K562 (cell line): ENCODE measurements at regions not wholly inside any gene's neighbourhood (a gene's known extent, or its start where the extent isn't known, plus 50 kb on each side); places are given as distances from the start of the nearest gene placed in this dataset.

Experiments used
- ATAC-seq: fragments of 200-7000 bp; cut with Tn5 transposase; 3 replicates; pipeline ENCODE4 v1.9.1; 2020; ENCODE audit warnings: moderate library complexity
- BruUV-seq: library from RNA; stranded (reverse); fragments of 400-500 nt; replicated peaks from 2 replicates; lab custom pipeline; 2021; lab: Mats Ljungman, UMichigan
- CTCF ChIA-PET: fragments of 300-600 bp; formaldehyde crosslinking; extraction: SDS; loops from one replicate; lab custom pipeline; 2021; ENCODE audit warnings: low intra/inter-chr PET ratio; lab: Yijun Ruan, JAX
- POLR2A ChIA-PET: fragments of 300-600, 350-650 bp; sonication (Branson Sonifier 250); formaldehyde crosslinking; extraction: SDS; loops from one replicate; lab custom pipeline; 2021; ENCODE audit warnings: antibody characterized with exemption, inconsistent platforms; lab: Yijun Ruan, JAX
- DNase-seq, 4 experiments: peaks; one replicate each; pipeline versions ENCODE4 v3.0.0 to v3.0.0-alpha.2; 2011 to 2018; ENCODE audit warnings: low spot score in 3 of 4, mixed read lengths in 3 of 4; ENCODE audit errors: extremely low read depth in 1 of 4
- FAIRE-seq: peaks from 2 replicates; lab custom pipeline; 2011; peaks lifted over from hg19 to GRCh38; lab: Jason Lieb, UNC
- H2AFZ ChIP-seq: 2 replicates; pipeline ENCODE4 v1.6.0; 2011; ENCODE audit warnings: low read depth, low read length, control low read depth, inconsistent platforms
- H3K27ac ChIP-seq: fragments of 200-600 bp; 3 replicates; pipeline ENCODE4 v1.8.0; 2011; ENCODE audit warnings: low read depth, mild to moderate bottlenecking, control low read depth, inconsistent platforms, low read length, moderate library complexity, mixed read lengths; ENCODE audit errors: extremely low read depth
- H3K27me3 ChIP-seq, 2 experiments: fragments of 300-600 bp in 1 of 2; 2 replicates in 1 of 2; 3 replicates in 1 of 2; pipeline versions ENCODE4 v1.6.0 to v1.8.0; 2011; ENCODE audit warnings: inconsistent platforms in 2 of 2, low read length in 2 of 2, mild to moderate bottlenecking in 1 of 2, mixed read lengths in 1 of 2, moderate library complexity in 1 of 2; ENCODE audit not compliant: control insufficient read depth in 2 of 2, insufficient read depth in 2 of 2
- H3K36me3 ChIP-seq: fragments of 300-600 bp; 3 replicates; pipeline ENCODE4 v1.8.0; 2011; ENCODE audit warnings: mild to moderate bottlenecking, low read length, inconsistent platforms; ENCODE audit not compliant: control insufficient read depth, insufficient read depth
- H3K4me1 ChIP-seq, 2 experiments: fragments of 200-600 bp in 1 of 2; replicated peaks in 1 of 2; 2 replicates in 1 of 2; 3 replicates in 1 of 2; pipeline versions ENCODE4 v1.5.1 to v1.8.0; 2011; ENCODE audit warnings: inconsistent platforms in 2 of 2, low read length in 2 of 2, mild to moderate bottlenecking in 1 of 2, mixed read lengths in 1 of 2, moderate library complexity in 1 of 2; ENCODE audit not compliant: control insufficient read depth in 2 of 2, insufficient read depth in 2 of 2
- H3K4me2 ChIP-seq: 2 replicates; pipeline ENCODE4 v1.6.1; 2011; ENCODE audit warnings: low read length, control low read depth, inconsistent platforms, mixed read lengths; ENCODE audit not compliant: insufficient read depth
- H3K4me3 ChIP-seq: fragments of 200-600 bp; sonication (generic), shearing (Covaris generic); 2 replicates; pipeline ENCODE4 v1.5.1; 2016; ENCODE audit warnings: control low read depth, inconsistent platforms
- H3K79me2 ChIP-seq: fragments of 200-600 bp; 3 replicates; pipeline ENCODE4 v1.8.0; 2011; ENCODE audit warnings: low read length, inconsistent platforms; ENCODE audit not compliant: control insufficient read depth, insufficient read depth
- H3K9ac ChIP-seq, 2 experiments: 2 replicates each; pipeline versions ENCODE4 v1.6.0 to v1.6.1; 2011; ENCODE audit warnings: low read depth in 2 of 2, low read length in 2 of 2, control low read depth in 1 of 2, inconsistent platforms in 1 of 2, mild to moderate bottlenecking in 1 of 2, mixed read lengths in 1 of 2; ENCODE audit not compliant: insufficient read depth in 1 of 2
- H3K9me1 ChIP-seq: one replicate; pipeline ENCODE4 v1.6.0; 2011; ENCODE audit warnings: inconsistent platforms, mild to moderate bottlenecking, low read length, moderate library complexity; ENCODE audit not compliant: control insufficient read depth, insufficient read depth
- H3K9me3 ChIP-seq: replicated peaks from 2 replicates; pipeline ENCODE4 v1.5.1; 2011; ENCODE audit warnings: low read depth, low read length, inconsistent platforms; ENCODE audit not compliant: control insufficient read depth, insufficient read depth
- H4K20me1 ChIP-seq: replicated peaks from 2 replicates; pipeline ENCODE4 v1.6.1; 2011; ENCODE audit warnings: low read length, inconsistent platforms, mixed read lengths; ENCODE audit not compliant: control insufficient read depth, insufficient read depth
- BRF2 ChIP-seq: IDR thresholded peaks from 3 replicates; pipeline ENCODE4 v1.6.1; 2011; ENCODE audit warnings: borderline replicate concordance, mild to moderate bottlenecking; ENCODE audit not compliant: insufficient read length, insufficient read depth
- EGR1 ChIP-seq: fragments of 450-650 bp; conservative IDR thresholded peaks from 2 replicates; pipeline ENCODE4 v1.6.1; 2017; ENCODE audit warnings: mild to moderate bottlenecking
- MLX ChIP-seq, 2 experiments: fragments of 450-650 bp in 1 of 2; sonication (generic) in 1 of 2; formaldehyde crosslinking; conservative IDR thresholded peaks; 2 replicates each; pipeline versions ENCODE4 v1.4.0 to v1.8.1; 2020 to 2022; ENCODE audit warnings: mild to moderate bottlenecking in 1 of 2, missing genetic modification reagents in 1 of 2
- NRF1 ChIP-seq, 2 experiments: fragments of 450-650 bp; IDR thresholded peaks in 1 of 2; conservative IDR thresholded peaks in 1 of 2; 2 replicates each; pipeline ENCODE4 v1.6.1; 2014; ENCODE audit warnings: mild to moderate bottlenecking in 2 of 2
- POLR2G ChIP-seq: fragments of 200-400 bp; formaldehyde crosslinking; IDR thresholded peaks from 2 replicates; pipeline ENCODE4 v1.6.1; 2017; ENCODE audit warnings: low read depth, mild to moderate bottlenecking, antibody characterized with exemption, low read length, moderate library complexity
- RUNX1 ChIP-seq: sonication (generic); IDR thresholded peaks from 2 replicates; pipeline ENCODE4 v1.6.1; 2016; ENCODE audit warnings: antibody characterized with exemption, low read depth
- SNAPC5 ChIP-seq: fragments of 250-450 bp; sonication (Bioruptor Pico); IDR thresholded peaks from 2 replicates; pipeline ENCODE4 v1.8.0; 2021; ENCODE audit warnings: moderate library complexity, mild to moderate bottlenecking, inconsistent platforms
- THRAP3 ChIP-seq: fragments of 450-650 bp; IDR thresholded peaks from 2 replicates; pipeline ENCODE4 v1.6.1; 2016; ENCODE audit warnings: mild to moderate bottlenecking, inconsistent platforms, borderline replicate concordance
- TRIM28 ChIP-seq: fragments of 450-650 bp; IDR thresholded peaks from 2 replicates; pipeline ENCODE4 v1.6.1; 2017
- ZNF212 ChIP-seq: fragments of 450-650 bp; formaldehyde crosslinking; IDR thresholded peaks from 2 replicates; pipeline ENCODE4 v1.4.0; 2020; ENCODE audit warnings: mild to moderate bottlenecking
- WGBS: fragments of 100-300 bp; shearing (Covaris generic); methylation state at CpG from one replicate; pipeline ENCODE4 v1.1.6; 2016; ENCODE audit warnings: low coverage, mixed read lengths; ENCODE audit not compliant: insufficient coverage; ENCODE audit errors: missing lambda C conversion rate; 5-methylcytosine and 5-hydroxymethylcytosine counted together
- in situ Hi-C: fragments of 300-500 bp; cut with MboI; formaldehyde crosslinking; loops from 4 replicates; pipeline ENCODE4 v1.15.0; 2018; ENCODE audit warnings: inconsistent platforms, mixed read lengths
- intact Hi-C: fragments of 100-400 bp; cut with micrococcal nuclease; formaldehyde crosslinking; loops from 2 replicates; pipeline ENCODE4 v1.14.2; 2022

GRCh38 chr20:60934724-60935123 is 317.3 kb upstream of the CDH4 start:
- TF ChIP-seq ZNF212 (CRISPR knock-in tag) (no peak), THRAP3 (no peak), RUNX1 (no peak), BRF2 (no peak)
- CTCF ChIA-PET = no interaction called here
- Histone ChIP-seq H3K4me3 (no peak overlapping the region), H3K4me2 (no peak overlapping the region), H3K4me1 (no peaks in the 10 kb centered on the region), H3K9me1 (no peaks in the 10 kb centered on the region), H3K9ac (no peak overlapping the region), H3K9me3 (no peaks in the 10 kb centered on the region), H3K36me3 (no peaks in the 10 kb centered on the region), H3K27ac (no peak overlapping the region), H2AFZ (no peak overlapping the region), H3K27me3 (no peaks in the 10 kb centered on the region), H3K79me2 (no peaks in the 10 kb centered on the region), H4K20me1 (no peaks in the 10 kb centered on the region; the same call in 1 of the 2 replicates)
- intact Hi-C loops = no loop called here
- ATAC-seq (no peak), DNase-seq (no peak), FAIRE-seq (no peak)
- POLR2A ChIA-PET = interaction anchor here (0.7 kb wide), 1 partner anchor 17 kb away, joined by 3 read pairs; no protein-coding TSS in a partner anchor
- 4% methylated on average over 3 of the region's 3 CpGs for WGBS
- BruUV-seq = no TSS peak
- in situ Hi-C loops = no loop called here

GRCh38 chr20:60935971-60936370 is 316.1 kb upstream of the CDH4 start:
- Histone ChIP-seq H2AFZ (no peak overlapping the region), H3K9me1 (no peaks in the 10 kb centered on the region), H4K20me1 (no peaks in the 10 kb centered on the region; the same call in 1 of the 2 replicates), H3K4me2 (no peak overlapping the region), H3K27ac (no peak overlapping the region), H3K4me1 (no peaks in the 10 kb centered on the region), H3K4me3 (no peak overlapping the region), H3K36me3 (no peaks in the 10 kb centered on the region), H3K27me3 (no peaks in the 10 kb centered on the region), H3K9ac (no peak overlapping the region), H3K9me3 (no peaks in the 10 kb centered on the region), H3K79me2 (no peaks in the 10 kb centered on the region)
- 0% methylated on average over 8 of the region's 8 CpGs for WGBS
- in situ Hi-C loops (no loop called here), intact Hi-C loops (no loop called here)
- no TSS peak for BruUV-seq
- CTCF ChIA-PET = no interaction called here
- no peak for TF ChIP-seq TRIM28
- no peak for TF ChIP-seq EGR1
- TF ChIP-seq SNAPC5 (CRISPR knock-in tag) = no peak
- TF ChIP-seq POLR2G = no peak
- TF ChIP-seq NRF1 (conservative IDR thresholded peaks at IDR 0.05 in 1 of 2, IDR thresholded peaks at IDR 0.05 in 1 of 2) = no peak
- TF ChIP-seq MLX (CRISPR knock-in tag; conservative IDR thresholded peaks at IDR 0.05) = no peak
- POLR2A ChIA-PET = no interaction called here
- FAIRE-seq (no peak), DNase-seq (no peak), ATAC-seq (no peak)
